OCI-LY7 (cell line): ENCODE measurements at regions not wholly inside any gene's neighbourhood (a gene's known extent, or its start where the extent isn't known, plus 50 kb on each side); places are given as distances from the start of the nearest gene placed in this dataset.
"Not testable (repeated sequence)": the region's sequence is repeated elsewhere in the genome, so short reads cannot be mapped to it uniquely, and the experiment has no call there.

ENCODE experiments used
- BruUV-seq: library from RNA; stranded (reverse); fragments of 400-500 nt; replicated peaks from 2 replicates; lab custom pipeline; 2021; lab: Mats Ljungman, UMichigan
- CTCF ChIA-PET: fragments of 300-600 bp; sonication (Branson Sonifier 250); formaldehyde crosslinking; loops from one replicate; lab custom pipeline; 2022; ENCODE audit warnings: antibody characterized with exemption; ENCODE audit not compliant: unreplicated experiment; lab: Charles Lee
- POLR2A ChIA-PET: fragments of 300-600 bp; sonication (Branson Sonifier 250); formaldehyde crosslinking; loops from one replicate; lab custom pipeline; 2022; ENCODE audit warnings: antibody characterized with exemption; lab: Charles Lee
- DNase-seq: peaks from one replicate; pipeline ENCODE4 v3.0.0-alpha.2; 2015; ENCODE audit warnings: low spot score
- H2AFZ ChIP-seq: fragments of 200-600 bp; sonication (generic), shearing (Covaris generic); 2 replicates; pipeline ENCODE4 v1.6.1; 2014; ENCODE audit warnings: mild to moderate bottlenecking, antibody characterized with exemption, low read length, moderate library complexity
- H3K27ac ChIP-seq: fragments of 200-600 bp; sonication (generic); 2 replicates; pipeline ENCODE4 v1.5.1; 2014; ENCODE audit warnings: mixed run types, low read depth, mild to moderate bottlenecking, moderate library complexity, low read length, inconsistent platforms; ENCODE audit not compliant: poor library complexity, severe bottlenecking
- H3K36me3 ChIP-seq: fragments of 200-600 bp; sonication (generic); 2 replicates; pipeline ENCODE4 v1.6.1; 2014; ENCODE audit warnings: mild to moderate bottlenecking, antibody characterized with exemption, low read length, moderate library complexity, mixed read lengths; ENCODE audit not compliant: insufficient read depth
- H3K4me1 ChIP-seq: fragments of 200-600 bp; sonication (generic); 2 replicates; pipeline ENCODE4 v1.5.1; 2014; ENCODE audit warnings: mild to moderate bottlenecking, low read length; ENCODE audit not compliant: insufficient read depth, poor library complexity, severe bottlenecking
- H3K4me2 ChIP-seq: fragments of 200-600 bp; sonication (generic); 2 replicates; pipeline ENCODE4 v1.6.1; 2014; ENCODE audit warnings: mild to moderate bottlenecking, low read length
- H3K4me3 ChIP-seq: fragments of 200-600 bp; sonication (generic); 2 replicates; pipeline ENCODE4 v1.5.1; 2014; ENCODE audit warnings: mild to moderate bottlenecking, low read depth, low read length; ENCODE audit not compliant: poor library complexity, severe bottlenecking
- H3K79me2 ChIP-seq: fragments of 200-600 bp; sonication (generic); 2 replicates; pipeline ENCODE4 v1.6.1; 2016; ENCODE audit warnings: low read depth, mild to moderate bottlenecking, low read length, moderate library complexity, mixed read lengths; ENCODE audit not compliant: insufficient read depth
- H3K9me2 ChIP-seq: fragments of 200-600 bp; sonication (generic); 2 replicates; pipeline ENCODE4 v1.6.1; 2016; ENCODE audit warnings: mild to moderate bottlenecking, low read length, mixed read lengths; ENCODE audit not compliant: insufficient read depth
- H3K9me3 ChIP-seq: fragments of 200-600 bp; sonication (generic); 2 replicates; pipeline ENCODE4 v1.6.1; 2014; ENCODE audit warnings: mild to moderate bottlenecking, mixed run types, low read length, mixed read lengths
- H4K20me1 ChIP-seq: fragments of 200-600 bp; sonication (generic); 2 replicates; pipeline ENCODE4 v1.6.1; 2014; ENCODE audit warnings: mild to moderate bottlenecking, antibody characterized with exemption, low read length, moderate library complexity, mixed read lengths; ENCODE audit not compliant: insufficient read depth
- intact Hi-C: fragments of 100-400 bp; cut with micrococcal nuclease; formaldehyde crosslinking; loops from one replicate; pipeline ENCODE4 v1.10.0; 2022; ENCODE audit not compliant: unreplicated experiment

- H3K27ac ChIP-seq, BruUV-seq, DNase-seq, H3K9me3 ChIP-seq, H3K4me3 ChIP-seq, intact Hi-C loops, H3K9me2 ChIP-seq, CTCF ChIA-PET, H2AFZ ChIP-seq, POLR2A ChIA-PET: not testable (repeated sequence)
- H3K4me1 ChIP-seq: peaks cover 92% of the 10 kb centered on the region
- peaks cover 24% of the 10 kb centered on the region for H4K20me1 ChIP-seq
- H3K79me2 ChIP-seq: peaks cover 94% of the 10 kb centered on the region
- peaks cover 78% of the 10 kb centered on the region for H3K36me3 ChIP-seq
- H3K4me2 ChIP-seq: peak overlapping the region; percentile 15; the same call in 1 of the 2 replicates
Observed at GRCh38 chr16:21511315-21512210, 87.8 kb upstream of the METTL9 start.

GRCh38 chr16:21512280-21513192 is 86.8 kb upstream of the METTL9 start:
- H2AFZ ChIP-seq, CTCF ChIA-PET, BruUV-seq, DNase-seq, H3K9me2 ChIP-seq, H3K27ac ChIP-seq, intact Hi-C loops, H3K4me2 ChIP-seq, POLR2A ChIA-PET, H3K4me3 ChIP-seq, H3K9me3 ChIP-seq: not testable (repeated sequence)
- peaks cover 80% of the 10 kb centered on the region for H3K36me3 ChIP-seq
- peaks cover 24% of the 10 kb centered on the region for H4K20me1 ChIP-seq
- H3K79me2 ChIP-seq: peaks cover 93% of the 10 kb centered on the region
- H3K4me1 ChIP-seq: peaks cover 90% of the 10 kb centered on the region

- H3K9me3 ChIP-seq, BruUV-seq, intact Hi-C loops, H2AFZ ChIP-seq, H3K9me2 ChIP-seq, H3K27ac ChIP-seq, DNase-seq, CTCF ChIA-PET, POLR2A ChIA-PET: not testable (repeated sequence)
- Histone ChIP-seq H4K20me1 (peaks cover 27% of the 10 kb centered on the region), H3K4me3 (peak overlapping the region; percentile 7), H3K79me2 (peaks cover 91% of the 10 kb centered on the region), H3K36me3 (peaks cover 78% of the 10 kb centered on the region), H3K4me2 (peak overlapping the region; percentile 67), H3K4me1 (peaks cover 84% of the 10 kb centered on the region)
Observed at GRCh38 chr16:21513337-21513741, 86.0 kb upstream of the METTL9 start.

GRCh38 chr16:21513812-21514473 is 85.4 kb upstream of the METTL9 start:
- H3K4me3 ChIP-seq: peak overlapping the region; percentile 36
- H3K9me2 ChIP-seq, H3K9me3 ChIP-seq, H2AFZ ChIP-seq, CTCF ChIA-PET, intact Hi-C loops, POLR2A ChIA-PET, H3K27ac ChIP-seq, BruUV-seq, DNase-seq: not testable (repeated sequence)
- H4K20me1 ChIP-seq: peaks cover 28% of the 10 kb centered on the region
- peaks cover 75% of the 10 kb centered on the region for H3K36me3 ChIP-seq
- peak overlapping the region; percentile 67 for H3K4me2 ChIP-seq
- H3K4me1 ChIP-seq: peaks cover 78% of the 10 kb centered on the region
- peaks cover 91% of the 10 kb centered on the region for H3K79me2 ChIP-seq

- Histone ChIP-seq H3K79me2 (peaks cover 91% of the 10 kb centered on the region), H3K4me3 (peak overlapping the region; percentile 36), H3K4me2 (peak overlapping the region; percentile 67), H3K4me1 (peaks cover 73% of the 10 kb centered on the region), H3K36me3 (peaks cover 70% of the 10 kb centered on the region), H4K20me1 (peaks cover 28% of the 10 kb centered on the region)
- POLR2A ChIA-PET, H2AFZ ChIP-seq, DNase-seq, H3K27ac ChIP-seq, H3K9me3 ChIP-seq, intact Hi-C loops, H3K9me2 ChIP-seq, BruUV-seq, CTCF ChIA-PET: not testable (repeated sequence)
Observed at GRCh38 chr16:21514474-21514840, 84.9 kb upstream of the METTL9 start.

GRCh38 chr16:21516705-21517040 is 82.7 kb upstream of the METTL9 start:
- H3K27ac ChIP-seq: peak overlapping the region; percentile 89
- peaks cover 59% of the 10 kb centered on the region for H3K4me1 ChIP-seq
- H2AFZ ChIP-seq, H3K9me3 ChIP-seq, CTCF ChIA-PET, POLR2A ChIA-PET, DNase-seq, intact Hi-C loops, BruUV-seq, H3K9me2 ChIP-seq: not testable (repeated sequence)
- peak overlapping the region; percentile 61 for H3K4me3 ChIP-seq
- peak overlapping the region; percentile 82 for H3K4me2 ChIP-seq
- H4K20me1 ChIP-seq: peaks cover 28% of the 10 kb centered on the region
- peaks cover 71% of the 10 kb centered on the region for H3K79me2 ChIP-seq
- H3K36me3 ChIP-seq: peaks cover 53% of the 10 kb centered on the region
